Rectal smooth muscle tissue (tissue), 1 donor: ENCODE measurements at regions not wholly inside any gene's neighbourhood (a gene's known extent, or its start where the extent isn't known, plus 50 kb on each side); places are given as distances from the start of the nearest gene placed in this dataset.

ENCODE experiments used
- H3K27ac ChIP-seq: one replicate; pipeline ENCODE4 v1.7.0; 2013; ENCODE audit warnings: low read depth, low read length, inconsistent platforms
- H3K27me3 ChIP-seq: one replicate; pipeline ENCODE4 v1.7.0; 2013; ENCODE audit warnings: low read length; ENCODE audit not compliant: control insufficient read depth, insufficient read depth
- H3K36me3 ChIP-seq: one replicate; pipeline ENCODE4 v1.7.0; 2013; ENCODE audit warnings: low read length; ENCODE audit not compliant: control insufficient read depth, insufficient read depth
- H3K4me1 ChIP-seq: one replicate; pipeline ENCODE4 v1.7.0; 2013; ENCODE audit warnings: low read length; ENCODE audit not compliant: control insufficient read depth, insufficient read depth
- H3K4me3 ChIP-seq: one replicate; pipeline ENCODE4 v1.7.0; 2013; ENCODE audit warnings: low read length
- H3K9ac ChIP-seq: one replicate; pipeline ENCODE4 v1.7.0; 2013; ENCODE audit warnings: low read length

DNA sequence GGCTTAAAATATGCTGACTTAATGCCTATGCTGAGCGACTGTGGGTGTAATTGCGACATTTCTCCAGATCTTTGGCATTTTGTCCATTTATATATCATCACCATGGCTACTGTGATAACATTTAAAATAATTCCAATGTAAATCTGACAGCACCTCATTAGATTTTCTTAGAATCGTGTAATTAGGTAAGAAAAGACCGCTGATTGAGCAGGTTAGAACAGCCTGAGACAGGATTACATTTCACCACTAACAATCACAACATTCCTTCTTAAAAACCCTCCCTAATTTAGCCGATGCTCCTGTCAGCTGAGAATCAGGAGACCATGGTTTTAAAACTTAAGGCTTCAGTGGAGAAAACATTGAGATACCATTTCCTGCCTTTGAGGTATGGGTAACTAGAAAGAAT lies 455.3 kb upstream of the PDZRN3 start:
- H3K4me1 ChIP-seq = no peaks in the 10 kb centered on the region
- H3K4me3 ChIP-seq = no peak overlapping the region
- H3K27me3 ChIP-seq = no peaks in the 10 kb centered on the region
- H3K9ac ChIP-seq = no peak overlapping the region
- no peaks in the 10 kb centered on the region for H3K36me3 ChIP-seq
- H3K27ac ChIP-seq = no peak overlapping the region

DNA sequence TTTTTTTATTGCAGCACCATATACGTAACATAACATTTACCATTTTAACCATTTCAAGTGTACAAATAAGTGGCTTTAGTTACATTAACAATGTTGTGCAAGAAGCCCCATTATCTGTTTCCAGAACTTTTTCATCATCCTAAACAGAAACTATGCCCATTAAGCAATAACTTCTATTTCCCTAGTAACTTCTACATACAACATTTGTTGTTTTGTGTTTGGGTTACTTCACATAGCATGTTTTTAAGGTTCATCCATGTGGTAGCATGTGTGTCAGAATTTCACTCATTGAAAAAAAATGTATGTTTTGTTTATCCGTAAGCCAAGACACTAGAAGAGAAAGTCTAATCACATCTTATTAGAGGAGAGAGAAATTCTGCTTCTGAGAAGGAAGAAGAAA lies 450.5 kb upstream of the PDZRN3 start:
- H3K27ac ChIP-seq = no peak overlapping the region
- no peaks in the 10 kb centered on the region for H3K36me3 ChIP-seq
- no peaks in the 10 kb centered on the region for H3K4me1 ChIP-seq
- no peak overlapping the region for H3K4me3 ChIP-seq
- H3K27me3 ChIP-seq = no peaks in the 10 kb centered on the region
- H3K9ac ChIP-seq = no peak overlapping the region

DNA sequence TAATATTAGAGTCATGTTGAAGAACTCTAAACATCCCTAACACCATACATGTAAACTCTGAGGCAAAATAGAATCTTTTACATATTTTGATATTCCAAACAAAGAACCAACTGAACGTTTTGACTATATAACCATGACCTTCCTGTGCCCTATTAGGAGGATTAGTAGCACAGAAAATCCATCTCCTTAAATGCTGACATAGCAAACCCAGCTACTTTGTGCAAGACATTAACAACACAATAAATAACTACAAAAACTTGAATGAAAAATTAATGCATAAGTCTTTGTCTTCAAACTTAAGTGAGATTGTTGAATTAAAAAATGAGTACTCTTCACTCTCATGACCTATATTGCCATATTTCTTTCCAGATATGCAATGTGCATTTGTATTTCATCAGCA lies 450.0 kb upstream of the PDZRN3 start:
- no peak overlapping the region for H3K9ac ChIP-seq
- H3K27me3 ChIP-seq = no peaks in the 10 kb centered on the region
- H3K36me3 ChIP-seq = no peaks in the 10 kb centered on the region
- no peaks in the 10 kb centered on the region for H3K4me1 ChIP-seq
- H3K27ac ChIP-seq = no peak overlapping the region
- H3K4me3 ChIP-seq = no peak overlapping the region

DNA sequence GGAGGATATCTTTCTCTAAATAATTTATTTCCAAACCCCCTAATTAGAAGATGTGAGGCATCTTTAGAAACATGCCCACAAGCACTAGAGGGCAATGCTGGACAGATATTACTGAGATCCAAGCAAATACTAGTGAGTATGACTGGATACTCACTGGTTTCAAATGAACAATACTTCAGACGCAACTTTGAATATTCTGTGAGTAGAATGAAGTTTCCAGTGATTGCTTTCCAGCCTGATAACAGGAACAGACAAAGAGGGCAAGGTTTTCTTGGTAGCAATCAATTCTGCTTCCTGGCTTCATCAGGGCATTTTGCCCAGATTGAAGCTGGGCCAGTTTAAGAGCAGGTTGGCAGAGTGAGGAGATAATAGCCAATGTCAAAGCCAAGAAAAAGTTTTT lies 442.6 kb upstream of the PDZRN3 start:
- no peaks in the 10 kb centered on the region for H3K36me3 ChIP-seq
- H3K4me3 ChIP-seq = no peak overlapping the region
- no peaks in the 10 kb centered on the region for H3K4me1 ChIP-seq
- no peak overlapping the region for H3K27ac ChIP-seq
- H3K9ac ChIP-seq = no peak overlapping the region
- no peaks in the 10 kb centered on the region for H3K27me3 ChIP-seq

DNA sequence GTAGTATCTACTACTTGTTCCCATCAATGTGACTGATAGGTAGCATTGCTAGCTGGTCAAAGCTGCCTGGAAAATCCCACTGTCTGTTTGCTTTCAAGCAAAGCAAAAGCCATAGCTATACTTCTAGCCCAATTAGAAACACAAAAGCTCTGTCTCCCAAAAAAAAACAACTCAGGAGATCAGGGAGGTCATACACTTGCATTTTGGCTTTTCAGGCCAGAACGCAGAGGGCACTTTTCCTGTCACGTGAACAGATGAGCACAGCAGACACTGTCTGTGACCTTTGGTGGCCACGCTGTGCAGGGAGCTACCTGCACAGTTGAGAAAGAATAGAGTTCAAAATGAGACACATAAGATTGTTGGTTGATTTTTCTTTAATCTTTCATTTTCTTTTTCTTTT lies 441.7 kb upstream of the PDZRN3 start:
- H3K4me1 ChIP-seq = no peaks in the 10 kb centered on the region
- H3K4me3 ChIP-seq = no peak overlapping the region
- no peaks in the 10 kb centered on the region for H3K36me3 ChIP-seq
- no peak overlapping the region for H3K27ac ChIP-seq
- no peak overlapping the region for H3K9ac ChIP-seq
- H3K27me3 ChIP-seq = no peaks in the 10 kb centered on the region

DNA sequence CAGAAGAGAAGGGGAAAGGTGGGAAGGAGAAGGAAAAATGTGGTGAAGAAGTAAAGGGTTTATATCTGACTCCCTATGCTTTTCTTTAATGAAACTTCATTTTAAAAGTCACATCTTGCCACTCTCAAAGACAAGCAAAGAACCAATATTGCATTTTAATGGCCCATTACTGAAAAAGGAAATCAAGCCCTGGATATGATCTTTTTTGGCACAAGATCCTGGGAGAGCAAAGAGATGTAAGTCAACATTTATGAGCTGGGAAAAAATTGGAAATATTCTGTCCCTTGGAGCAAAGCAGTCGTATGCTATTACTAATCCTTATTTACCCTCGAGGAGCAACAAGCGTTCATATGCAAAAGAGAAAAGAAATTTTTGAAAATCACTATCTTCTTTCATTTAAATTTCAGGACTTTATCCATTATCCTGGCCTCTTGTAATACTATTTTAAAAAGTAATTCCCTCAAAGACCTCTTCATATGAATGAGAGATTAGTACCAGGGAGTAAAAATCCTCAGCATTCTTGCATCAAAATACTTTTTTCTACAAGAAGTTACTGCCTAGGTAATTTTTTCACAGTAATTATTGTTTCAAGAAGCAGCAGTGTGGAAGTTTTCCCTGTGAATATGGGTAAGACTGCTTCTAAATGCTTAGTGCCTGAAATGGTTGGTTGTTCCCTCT lies 435.3 kb upstream of the PDZRN3 start:
- Histone ChIP-seq H3K9ac (no peak overlapping the region), H3K36me3 (no peaks in the 10 kb centered on the region), H3K4me1 (no peaks in the 10 kb centered on the region), H3K27me3 (no peaks in the 10 kb centered on the region), H3K4me3 (no peak overlapping the region), H3K27ac (no peak overlapping the region)

DNA sequence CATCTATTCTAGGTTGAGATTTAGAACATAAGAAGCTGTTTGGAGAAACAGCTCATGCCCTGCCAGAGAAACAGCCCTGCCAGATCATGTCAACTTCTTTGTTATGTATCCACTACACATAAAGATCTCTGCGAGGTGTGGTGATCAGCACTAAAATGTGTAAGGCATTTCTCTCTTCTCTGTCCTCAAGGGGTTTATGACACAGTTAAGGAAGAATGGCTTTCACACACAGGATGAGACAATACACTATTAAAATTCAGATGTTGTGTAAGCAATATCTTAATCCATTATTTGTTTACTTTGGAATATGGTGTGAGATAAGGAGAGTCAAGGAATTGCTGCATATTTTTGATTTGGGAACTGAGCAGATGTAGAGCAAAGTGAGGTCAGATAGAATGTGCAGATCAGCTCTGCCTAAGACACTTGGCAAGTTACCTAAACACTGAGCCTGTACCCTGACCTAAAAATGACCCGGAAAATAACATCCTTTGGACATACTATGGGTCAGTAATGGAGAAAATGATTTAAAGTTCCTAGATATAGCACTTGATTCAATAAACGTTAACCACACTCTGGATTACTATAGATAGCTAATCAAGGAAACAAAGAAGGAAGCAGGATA lies 434.7 kb upstream of the PDZRN3 start:
- H3K36me3 ChIP-seq = no peaks in the 10 kb centered on the region
- no peaks in the 10 kb centered on the region for H3K4me1 ChIP-seq
- H3K4me3 ChIP-seq = no peak overlapping the region
- H3K9ac ChIP-seq = no peak overlapping the region
- no peaks in the 10 kb centered on the region for H3K27me3 ChIP-seq
- no peak overlapping the region for H3K27ac ChIP-seq

DNA sequence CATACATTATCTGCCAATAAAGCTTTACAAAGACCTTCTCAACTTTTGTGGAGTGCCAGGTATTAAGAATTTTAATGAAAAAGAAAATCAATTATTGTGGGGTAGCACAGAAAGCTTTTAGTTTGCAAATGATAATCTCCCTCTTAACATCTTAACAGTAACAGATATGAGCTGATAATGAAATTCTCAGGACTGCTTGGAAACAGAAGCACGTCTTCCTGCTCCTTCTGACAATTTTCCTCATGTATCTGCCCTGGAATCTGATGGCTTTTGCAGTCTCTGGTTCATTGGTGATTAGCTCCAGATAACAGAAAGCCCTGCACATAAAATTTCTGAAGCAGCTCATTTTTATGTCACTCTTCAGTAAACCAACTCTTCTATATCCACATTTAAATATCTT lies 432.4 kb upstream of the PDZRN3 start:
- Histone ChIP-seq H3K4me1 (no peaks in the 10 kb centered on the region), H3K27ac (no peak overlapping the region), H3K27me3 (no peaks in the 10 kb centered on the region), H3K4me3 (no peak overlapping the region), H3K36me3 (no peaks in the 10 kb centered on the region), H3K9ac (no peak overlapping the region)

DNA sequence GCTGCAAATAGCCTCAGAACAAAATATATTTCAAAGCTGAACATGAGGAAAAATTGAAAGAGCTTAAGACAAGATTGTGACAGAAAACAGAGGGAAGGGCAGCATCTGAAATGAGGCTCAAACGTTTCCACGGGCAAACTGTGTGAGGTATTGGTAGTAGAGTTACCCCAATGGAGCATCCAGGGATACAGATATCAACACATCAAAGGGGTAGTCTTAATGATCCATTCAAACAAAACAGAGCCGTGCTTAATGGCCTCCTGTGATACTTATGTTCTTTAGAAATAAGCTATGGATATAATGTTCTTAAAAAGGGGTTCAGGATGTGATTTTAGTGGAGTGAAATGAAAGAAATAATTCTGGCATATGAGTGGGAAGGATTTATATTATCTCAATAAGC lies 430.3 kb upstream of the PDZRN3 start:
- Histone ChIP-seq H3K36me3 (no peaks in the 10 kb centered on the region), H3K4me1 (no peaks in the 10 kb centered on the region), H3K27me3 (no peaks in the 10 kb centered on the region), H3K27ac (no peak overlapping the region), H3K9ac (no peak overlapping the region), H3K4me3 (no peak overlapping the region)

DNA sequence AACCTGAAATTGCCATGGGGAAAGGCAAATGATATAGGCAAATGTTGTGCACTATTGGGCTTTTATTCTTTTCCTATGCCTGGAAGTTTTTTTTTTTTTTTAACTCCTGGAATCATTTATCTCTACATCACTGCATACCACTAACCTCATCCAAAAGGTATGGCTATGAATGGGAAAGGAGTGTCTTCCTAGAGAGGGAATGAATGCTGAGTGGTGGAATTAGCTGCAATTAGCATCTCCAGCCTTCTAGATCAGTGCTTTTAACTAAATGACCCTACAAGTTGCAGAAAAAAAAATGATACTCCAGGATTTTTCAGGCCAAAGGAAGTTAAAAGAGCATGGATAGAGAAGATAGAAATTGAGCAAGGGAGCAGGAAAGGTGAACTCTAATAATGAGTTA lies 429.8 kb upstream of the PDZRN3 start:
- Histone ChIP-seq H3K4me1 (no peaks in the 10 kb centered on the region), H3K36me3 (no peaks in the 10 kb centered on the region), H3K9ac (no peak overlapping the region), H3K27me3 (no peaks in the 10 kb centered on the region), H3K27ac (no peak overlapping the region), H3K4me3 (no peak overlapping the region)

DNA sequence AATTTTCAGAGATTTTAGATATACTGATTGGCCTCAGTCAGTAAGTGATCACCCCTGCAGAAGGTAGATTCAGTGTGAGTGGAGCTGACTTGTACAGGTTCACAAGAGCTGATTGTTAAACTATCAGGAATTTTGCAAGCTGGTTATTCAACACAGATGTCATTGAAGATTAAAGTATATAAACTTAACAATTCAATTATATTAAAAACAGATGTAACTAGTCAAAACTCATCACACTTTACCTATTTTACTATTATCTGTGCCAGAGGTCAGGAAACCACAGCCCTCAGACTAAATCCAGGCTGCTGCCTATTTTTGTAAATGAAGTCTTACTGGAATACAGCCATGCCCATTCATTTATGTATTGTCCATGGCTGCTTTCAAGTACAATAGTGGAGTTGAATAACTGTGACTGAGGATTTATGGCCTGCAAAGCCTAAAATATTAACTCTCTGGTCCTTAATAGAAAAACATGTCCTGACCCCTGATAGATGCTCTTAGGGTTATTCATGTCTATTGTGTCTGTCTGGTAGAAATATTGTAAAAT lies 429.3 kb upstream of the PDZRN3 start:
- Histone ChIP-seq H3K27me3 (no peaks in the 10 kb centered on the region), H3K4me1 (no peaks in the 10 kb centered on the region), H3K9ac (no peak overlapping the region), H3K27ac (no peak overlapping the region), H3K36me3 (no peaks in the 10 kb centered on the region), H3K4me3 (no peak overlapping the region)

DNA sequence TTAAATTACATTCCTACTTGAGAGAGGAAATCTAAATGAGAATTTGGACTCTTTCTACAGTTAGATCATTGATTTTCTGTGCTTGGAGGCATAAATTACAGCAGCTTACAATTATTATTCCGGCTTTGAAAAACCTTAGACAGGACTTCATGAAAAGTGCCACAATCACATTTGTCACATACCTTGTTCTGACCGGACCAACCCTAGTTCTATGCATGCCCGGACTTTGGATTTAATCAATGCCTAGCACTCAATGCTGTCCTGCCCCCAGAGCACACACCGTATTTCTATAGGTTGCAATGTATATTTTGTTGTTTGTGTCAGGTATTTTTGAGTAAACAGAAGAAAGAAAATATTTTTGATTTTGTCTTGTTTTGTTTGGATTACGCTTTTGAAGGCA lies 424.7 kb upstream of the PDZRN3 start:
- Histone ChIP-seq H3K9ac (no peak overlapping the region), H3K4me3 (no peak overlapping the region), H3K27ac (no peak overlapping the region), H3K4me1 (no peaks in the 10 kb centered on the region), H3K27me3 (no peaks in the 10 kb centered on the region), H3K36me3 (no peaks in the 10 kb centered on the region)

DNA sequence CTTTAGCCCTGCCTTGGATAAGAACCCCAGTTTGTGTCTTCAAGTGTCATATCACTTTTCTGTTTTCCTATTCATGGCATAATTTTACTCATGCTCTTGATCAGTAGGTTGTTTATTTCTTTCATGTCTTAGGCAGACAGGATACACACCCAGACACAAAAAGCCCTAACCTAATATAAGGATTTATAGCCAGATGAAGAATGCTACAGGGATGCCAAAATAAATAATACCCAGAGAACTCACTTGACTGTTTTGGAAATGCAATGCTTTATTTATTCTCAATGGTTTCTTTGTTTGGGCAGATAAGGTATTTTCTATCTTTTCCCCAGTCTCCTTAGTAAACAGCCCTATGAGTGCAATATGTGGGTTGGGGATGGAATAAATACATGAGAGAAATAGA lies 424.0 kb upstream of the PDZRN3 start:
- Histone ChIP-seq H3K9ac (no peak overlapping the region), H3K27ac (no peak overlapping the region), H3K4me1 (no peaks in the 10 kb centered on the region), H3K27me3 (no peaks in the 10 kb centered on the region), H3K36me3 (no peaks in the 10 kb centered on the region), H3K4me3 (no peak overlapping the region)
